Mucosa of descending colon (tissue), 3 donors: ENCODE measurements at regions not wholly inside any gene's neighbourhood (a gene's known extent, or its start where the extent isn't known, plus 50 kb on each side); places are given as distances from the start of the nearest gene placed in this dataset.
"Not testable (repeated sequence)": the region's sequence is repeated elsewhere in the genome, so short reads cannot be mapped to it uniquely, and the experiment has no call there.

Experiments
- ATAC-seq: fragments of 200-7000 bp; cut with Tn5 transposase; one replicate; pipeline ENCODE4 v1.9.1; 2020; ENCODE audit warnings: mild to moderate bottlenecking, moderate library complexity
- DNase-seq, 3 donors: peaks; one replicate each; pipeline ENCODE4 v3.0.0-alpha.2; 2020
- H3K36me3 ChIP-seq: fragments of 200-600 bp; one replicate; pipeline ENCODE4 v1.8.0; 2021; ENCODE audit warnings: low read depth, mild to moderate bottlenecking
- H3K4me1 ChIP-seq: fragments of 200-600 bp; one replicate; pipeline ENCODE4 v1.8.0; 2021; ENCODE audit warnings: low read depth, mild to moderate bottlenecking
- H3K4me3 ChIP-seq: fragments of 200-600 bp; one replicate; pipeline ENCODE4 v1.8.0; 2021; ENCODE audit warnings: mild to moderate bottlenecking
- H3K9me3 ChIP-seq: fragments of 200-600 bp; one replicate; pipeline ENCODE4 v1.8.0; 2021; ENCODE audit warnings: mild to moderate bottlenecking
- intact Hi-C, 2 donors: fragments of 100-400 bp; cut with DNase I in 1 of 2; cut with micrococcal nuclease in 1 of 2; formaldehyde crosslinking; loops; one replicate each; pipeline versions ENCODE4 v1.11.0 to v1.11.1; 2022; cut with DNase I, micrococcal nuclease
- TF ChIP-seq, protein P1 (sequence below): fragments of 200-600 bp; IDR thresholded peaks from one replicate; pipeline ENCODE4 v1.8.0; 2022; ENCODE audit warnings: antibody characterized with exemption, mild to moderate bottlenecking
- donor health status: DM: no; HTN: no; CAD: no; lungs with moderate emphysema.
- donor health status: DM: no; HTN: no; CAD: no.
- donor health status: DM: no; HTN: yes; CAD: no.

DNA sequence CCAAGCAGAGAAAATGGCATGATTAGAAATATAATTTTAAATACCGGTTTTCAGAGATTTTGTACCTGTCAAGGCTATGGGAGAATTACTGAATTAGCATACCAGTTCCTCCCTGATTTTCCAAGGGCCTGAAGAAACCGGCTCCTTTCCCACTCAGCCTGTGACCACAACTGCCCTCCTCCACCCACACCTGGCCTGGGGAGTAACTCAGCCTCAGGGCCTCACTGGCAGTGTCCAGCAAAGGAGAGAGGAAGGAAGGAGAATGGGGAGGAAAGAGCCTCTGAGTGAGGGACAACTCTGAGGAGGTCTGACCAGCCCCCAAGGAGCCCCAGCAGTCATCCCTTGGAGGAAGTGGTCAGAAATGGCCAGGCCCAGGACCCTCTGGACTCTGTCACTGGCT is 98.0 kb upstream of the LYZL2 start:
- ATAC-seq, result no peak
- Histone ChIP-seq H3K9me3 (no peaks in the 10 kb centered on the region), H3K4me3 (no peak overlapping the region), H3K36me3 (no peaks in the 10 kb centered on the region), H3K4me1 (no peaks in the 10 kb centered on the region)
- no peak for DNase-seq
- intact Hi-C loops, result no loop called here
- TF ChIP-seq, protein P1, sequence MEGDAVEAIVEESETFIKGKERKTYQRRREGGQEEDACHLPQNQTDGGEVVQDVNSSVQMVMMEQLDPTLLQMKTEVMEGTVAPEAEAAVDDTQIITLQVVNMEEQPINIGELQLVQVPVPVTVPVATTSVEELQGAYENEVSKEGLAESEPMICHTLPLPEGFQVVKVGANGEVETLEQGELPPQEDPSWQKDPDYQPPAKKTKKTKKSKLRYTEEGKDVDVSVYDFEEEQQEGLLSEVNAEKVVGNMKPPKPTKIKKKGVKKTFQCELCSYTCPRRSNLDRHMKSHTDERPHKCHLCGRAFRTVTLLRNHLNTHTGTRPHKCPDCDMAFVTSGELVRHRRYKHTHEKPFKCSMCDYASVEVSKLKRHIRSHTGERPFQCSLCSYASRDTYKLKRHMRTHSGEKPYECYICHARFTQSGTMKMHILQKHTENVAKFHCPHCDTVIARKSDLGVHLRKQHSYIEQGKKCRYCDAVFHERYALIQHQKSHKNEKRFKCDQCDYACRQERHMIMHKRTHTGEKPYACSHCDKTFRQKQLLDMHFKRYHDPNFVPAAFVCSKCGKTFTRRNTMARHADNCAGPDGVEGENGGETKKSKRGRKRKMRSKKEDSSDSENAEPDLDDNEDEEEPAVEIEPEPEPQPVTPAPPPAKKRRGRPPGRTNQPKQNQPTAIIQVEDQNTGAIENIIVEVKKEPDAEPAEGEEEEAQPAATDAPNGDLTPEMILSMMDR, result no peak

DNA sequence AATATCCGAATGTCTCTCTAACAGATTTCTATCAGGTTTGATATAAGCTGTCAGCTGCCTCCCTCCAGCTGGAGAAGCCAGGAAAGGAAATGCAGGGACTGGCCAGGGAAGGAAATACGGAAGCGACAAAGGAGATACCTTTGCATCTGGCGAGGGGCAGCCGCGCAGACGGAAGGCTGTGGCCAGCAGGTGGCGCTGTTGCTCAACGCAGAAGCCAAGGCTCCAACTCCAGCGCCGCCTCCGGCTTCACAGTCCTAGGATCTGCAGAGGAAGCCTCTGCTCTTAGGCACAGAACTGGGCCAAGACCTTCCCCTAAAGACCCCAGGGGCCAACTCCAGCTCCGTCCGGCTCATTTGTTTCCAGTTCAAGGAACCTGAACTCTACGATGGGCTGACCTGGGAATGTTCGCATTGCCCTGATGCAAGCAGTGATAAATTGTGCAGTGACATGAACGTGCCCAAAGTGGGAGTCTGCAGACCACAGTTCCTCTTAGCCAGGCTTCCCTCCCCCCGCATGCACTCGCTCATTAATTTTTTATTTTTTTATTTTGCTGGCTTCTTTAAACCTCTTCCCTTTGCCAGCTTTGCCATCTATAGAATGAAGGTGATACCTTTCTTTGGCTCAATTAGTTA is 97.3 kb upstream of the LYZL2 start:
- intact Hi-C loops, H3K4me1 ChIP-seq, H3K9me3 ChIP-seq, H3K36me3 ChIP-seq, H3K4me3 ChIP-seq: not testable (repeated sequence)
- ATAC-seq (peak; percentile 96), DNase-seq (peak; percentile 74 to 89 (median 87))
- TF ChIP-seq, protein P1, result peak; percentile 79

- TF ChIP-seq, protein P1, result no peak
- Histone ChIP-seq H3K9me3 (no peaks in the 10 kb centered on the region), H3K4me1 (no peaks in the 10 kb centered on the region), H3K36me3 (no peaks in the 10 kb centered on the region), H3K4me3 (no peak overlapping the region)
- DNase-seq (no peak), ATAC-seq (no peak)
- intact Hi-C loops, result no loop called here
These were observed 96.1 kb upstream of the LYZL2 start for GRCh38 chr10:30725661-30726060.

GRCh38 chr10:30724296-30724695 is 94.7 kb upstream of the LYZL2 start:
- Histone ChIP-seq H3K36me3 (no peaks in the 10 kb centered on the region), H3K4me1 (no peaks in the 10 kb centered on the region), H3K9me3 (no peaks in the 10 kb centered on the region), H3K4me3 (no peak overlapping the region)
- TF ChIP-seq, protein P1, result no peak
- intact Hi-C loops, result no loop called here
- DNase-seq (no peak), ATAC-seq (no peak)

GRCh38 chr10:30722956-30723620 is 93.5 kb upstream of the LYZL2 start:
- intact Hi-C loops, result no loop called here
- Histone ChIP-seq H3K4me3 (no peak overlapping the region), H3K9me3 (no peaks in the 10 kb centered on the region)

More at GRCh38 chr10:30722956-30723620, 93.5 kb upstream of the LYZL2 start:
- TF ChIP-seq, protein P1, result no peak
- DNase-seq, result no peak
- H3K4me1 ChIP-seq, result no peaks in the 10 kb centered on the region
- no peak for ATAC-seq
- H3K36me3 ChIP-seq, result no peaks in the 10 kb centered on the region
